ENCODE measurements at regions not wholly inside any gene's neighbourhood (a gene's known extent, or its start where the extent isn't known, plus 50 kb on each side); places are given as distances from the start of the nearest gene placed in this dataset.

DNA sequence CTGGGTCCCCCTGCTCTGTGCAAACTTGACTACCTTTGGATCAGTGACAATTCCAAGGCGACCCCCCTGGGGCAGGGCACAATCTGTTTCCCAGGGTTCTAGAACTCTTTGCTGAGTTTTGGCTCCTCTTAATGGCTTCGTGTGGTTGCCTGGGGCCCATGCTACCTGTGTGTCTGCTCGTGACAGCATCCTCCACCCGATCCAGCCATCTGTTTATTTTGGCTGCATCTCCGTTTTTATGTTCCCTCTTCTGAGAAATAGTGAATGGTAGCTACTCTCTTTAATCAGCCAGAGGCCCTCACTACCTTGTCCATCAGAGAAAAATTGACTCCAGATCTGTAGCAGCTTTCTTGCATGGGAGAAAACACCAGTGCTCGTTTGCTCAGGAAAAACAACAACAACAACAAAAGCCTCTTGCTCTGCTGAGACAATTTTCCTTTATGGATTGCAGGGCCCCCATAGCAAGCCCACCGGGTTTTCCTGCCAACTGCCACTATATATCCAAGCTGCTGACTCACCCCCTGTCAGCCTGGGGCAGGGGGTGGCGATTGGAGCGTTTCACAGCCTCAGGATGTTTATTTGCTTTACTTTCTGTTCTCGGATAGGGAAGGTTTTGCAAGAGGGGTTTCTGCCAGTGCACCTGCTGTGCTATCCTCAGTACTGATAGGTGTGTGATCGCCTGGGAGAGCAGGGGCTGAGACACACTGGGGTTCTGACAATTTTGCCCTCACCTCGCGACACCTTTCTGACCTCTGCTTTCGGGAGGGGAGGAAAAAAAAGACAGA lies 607.8 kb downstream of the BNC2 start:
- Histone ChIP-seq H3K4me3 (replicated peaks; ENCODE audit: low read depth, low read length) (no peak overlapping the region), H3K36me3 (ENCODE audit: control insufficient read depth, insufficient read depth, low read length) (no peaks in the 10 kb centered on the region), H3K27me3 (replicated peaks; ENCODE audit: control insufficient read depth, insufficient read depth, low read length) (no peaks in the 10 kb centered on the region)
- DNase-seq (ENCODE audit: extremely low read depth, insufficient read length), result no peak
- TF ChIP-seq, protein P1, sequence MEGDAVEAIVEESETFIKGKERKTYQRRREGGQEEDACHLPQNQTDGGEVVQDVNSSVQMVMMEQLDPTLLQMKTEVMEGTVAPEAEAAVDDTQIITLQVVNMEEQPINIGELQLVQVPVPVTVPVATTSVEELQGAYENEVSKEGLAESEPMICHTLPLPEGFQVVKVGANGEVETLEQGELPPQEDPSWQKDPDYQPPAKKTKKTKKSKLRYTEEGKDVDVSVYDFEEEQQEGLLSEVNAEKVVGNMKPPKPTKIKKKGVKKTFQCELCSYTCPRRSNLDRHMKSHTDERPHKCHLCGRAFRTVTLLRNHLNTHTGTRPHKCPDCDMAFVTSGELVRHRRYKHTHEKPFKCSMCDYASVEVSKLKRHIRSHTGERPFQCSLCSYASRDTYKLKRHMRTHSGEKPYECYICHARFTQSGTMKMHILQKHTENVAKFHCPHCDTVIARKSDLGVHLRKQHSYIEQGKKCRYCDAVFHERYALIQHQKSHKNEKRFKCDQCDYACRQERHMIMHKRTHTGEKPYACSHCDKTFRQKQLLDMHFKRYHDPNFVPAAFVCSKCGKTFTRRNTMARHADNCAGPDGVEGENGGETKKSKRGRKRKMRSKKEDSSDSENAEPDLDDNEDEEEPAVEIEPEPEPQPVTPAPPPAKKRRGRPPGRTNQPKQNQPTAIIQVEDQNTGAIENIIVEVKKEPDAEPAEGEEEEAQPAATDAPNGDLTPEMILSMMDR (IDR thresholded peaks at IDR 0.05; ENCODE audit: insufficient read depth, low read length, poor library complexity, severe bottlenecking), result no peak

DNA sequence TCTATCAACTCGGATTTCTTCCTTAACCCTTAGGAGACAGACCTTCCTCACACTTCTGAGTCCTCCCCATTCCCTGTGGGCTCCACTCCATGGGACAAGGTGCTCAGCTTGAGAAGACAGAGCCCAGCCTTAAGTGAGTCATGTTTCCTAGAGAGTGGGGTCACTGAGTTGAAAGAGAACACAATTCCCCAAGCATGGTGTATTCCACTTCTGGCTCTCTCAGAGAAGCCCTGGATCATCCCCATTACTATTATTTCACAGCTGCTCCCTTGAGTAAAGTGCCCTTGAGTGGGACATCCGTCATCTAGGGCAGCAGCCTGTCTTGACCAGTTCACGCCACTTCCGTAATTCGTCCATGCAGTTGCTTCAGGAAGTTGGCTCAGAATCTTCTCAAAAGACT lies 604.8 kb downstream of the BNC2 start:
- no peak overlapping the region for H3K4me3 ChIP-seq (replicated peaks; ENCODE audit: low read depth, low read length)
- no peak for DNase-seq (ENCODE audit: extremely low read depth, insufficient read length)
- TF ChIP-seq, protein P1 (IDR thresholded peaks at IDR 0.05; ENCODE audit: insufficient read depth, low read length, poor library complexity, severe bottlenecking), result no peak
- no peaks in the 10 kb centered on the region for H3K27me3 ChIP-seq (replicated peaks; ENCODE audit: control insufficient read depth, insufficient read depth, low read length)
- H3K36me3 ChIP-seq (ENCODE audit: control insufficient read depth, insufficient read depth, low read length), result no peaks in the 10 kb centered on the region

DNA sequence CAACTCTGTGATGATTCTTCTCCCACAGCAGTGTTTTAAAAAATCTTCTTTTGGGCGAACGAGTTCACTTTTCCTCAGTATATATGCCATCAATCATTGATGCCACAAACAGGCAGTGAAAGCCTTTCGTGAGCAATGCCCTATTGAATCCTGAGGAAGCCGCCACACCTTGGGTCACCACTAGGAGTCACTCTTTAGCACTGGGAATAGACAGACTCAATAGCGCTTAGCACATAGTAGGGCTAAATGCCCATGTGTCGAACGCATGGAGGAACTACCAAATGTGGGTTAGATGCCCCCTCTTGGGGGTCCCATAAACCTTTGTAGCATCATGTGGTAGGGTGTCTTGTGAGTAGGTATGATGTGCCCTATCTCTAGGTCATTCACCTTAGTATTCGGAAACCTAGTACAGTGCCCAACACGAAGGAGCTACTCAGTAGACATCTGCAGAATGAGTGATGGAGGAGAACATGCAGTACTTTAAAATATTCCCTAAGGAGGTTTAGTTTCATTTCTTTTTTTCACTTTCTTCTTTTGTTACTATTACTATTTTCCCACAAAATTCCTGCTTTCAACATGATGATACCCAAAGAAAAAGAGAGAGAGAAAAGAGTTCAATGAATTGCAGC lies 603.7 kb downstream of the BNC2 start:
- DNase-seq (ENCODE audit: extremely low read depth, insufficient read length), result no peak
- H3K4me3 ChIP-seq (replicated peaks; ENCODE audit: low read depth, low read length), result no peak overlapping the region

DNA sequence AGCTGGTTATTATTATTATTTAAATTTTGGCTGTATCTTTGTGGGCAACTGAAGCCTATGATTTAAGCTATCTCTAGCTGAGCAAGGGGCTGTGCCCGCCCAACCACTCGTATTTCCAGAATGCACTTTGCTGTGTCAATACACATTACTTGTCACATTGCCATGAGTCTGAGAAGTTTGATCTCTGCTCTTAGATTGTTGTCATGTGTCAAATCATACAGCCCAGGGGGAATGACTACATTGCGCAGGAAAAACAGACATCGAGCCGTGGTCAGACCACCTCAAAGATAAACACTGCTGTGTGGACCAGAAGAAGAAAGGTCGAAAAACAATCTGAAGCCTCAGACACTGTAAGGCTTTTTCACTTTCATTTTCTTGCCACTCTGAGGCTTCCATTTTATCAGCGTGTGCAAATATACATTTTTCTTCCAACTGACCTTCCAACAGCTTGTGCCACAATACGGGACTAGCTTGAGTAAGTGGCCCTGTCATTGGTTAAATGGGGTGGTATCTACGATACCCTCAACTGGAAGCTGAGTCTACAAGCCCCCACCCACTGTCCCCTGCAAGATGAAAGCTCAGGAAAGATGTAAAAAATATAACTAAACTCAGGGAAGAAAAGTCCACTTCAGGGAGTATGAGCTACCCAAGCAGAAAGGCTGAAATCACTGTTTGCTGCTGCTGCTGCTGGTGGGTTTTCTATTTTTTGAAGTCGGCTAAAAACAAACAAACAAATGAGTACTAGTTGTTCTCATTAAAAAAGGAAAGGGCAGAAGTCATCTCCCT lies 603.0 kb downstream of the BNC2 start:
- TF ChIP-seq, protein P1 (IDR thresholded peaks at IDR 0.05; ENCODE audit: insufficient read depth, low read length, poor library complexity, severe bottlenecking), result no peak
- Histone ChIP-seq H3K27me3 (replicated peaks; ENCODE audit: control insufficient read depth, insufficient read depth, low read length) (no peaks in the 10 kb centered on the region), H3K4me3 (replicated peaks; ENCODE audit: low read depth, low read length) (no peak overlapping the region), H3K36me3 (ENCODE audit: control insufficient read depth, insufficient read depth, low read length) (no peaks in the 10 kb centered on the region)
- DNase-seq (ENCODE audit: extremely low read depth, insufficient read length), result no peak

More for the DNA sequence above, 603.7 kb downstream of the BNC2 start:
- Histone ChIP-seq H3K27me3 (replicated peaks; ENCODE audit: control insufficient read depth, insufficient read depth, low read length) (no peaks in the 10 kb centered on the region), H3K36me3 (ENCODE audit: control insufficient read depth, insufficient read depth, low read length) (no peaks in the 10 kb centered on the region)
- TF ChIP-seq, protein P1 (IDR thresholded peaks at IDR 0.05; ENCODE audit: insufficient read depth, low read length, poor library complexity, severe bottlenecking), result peak; percentile 57

DNA sequence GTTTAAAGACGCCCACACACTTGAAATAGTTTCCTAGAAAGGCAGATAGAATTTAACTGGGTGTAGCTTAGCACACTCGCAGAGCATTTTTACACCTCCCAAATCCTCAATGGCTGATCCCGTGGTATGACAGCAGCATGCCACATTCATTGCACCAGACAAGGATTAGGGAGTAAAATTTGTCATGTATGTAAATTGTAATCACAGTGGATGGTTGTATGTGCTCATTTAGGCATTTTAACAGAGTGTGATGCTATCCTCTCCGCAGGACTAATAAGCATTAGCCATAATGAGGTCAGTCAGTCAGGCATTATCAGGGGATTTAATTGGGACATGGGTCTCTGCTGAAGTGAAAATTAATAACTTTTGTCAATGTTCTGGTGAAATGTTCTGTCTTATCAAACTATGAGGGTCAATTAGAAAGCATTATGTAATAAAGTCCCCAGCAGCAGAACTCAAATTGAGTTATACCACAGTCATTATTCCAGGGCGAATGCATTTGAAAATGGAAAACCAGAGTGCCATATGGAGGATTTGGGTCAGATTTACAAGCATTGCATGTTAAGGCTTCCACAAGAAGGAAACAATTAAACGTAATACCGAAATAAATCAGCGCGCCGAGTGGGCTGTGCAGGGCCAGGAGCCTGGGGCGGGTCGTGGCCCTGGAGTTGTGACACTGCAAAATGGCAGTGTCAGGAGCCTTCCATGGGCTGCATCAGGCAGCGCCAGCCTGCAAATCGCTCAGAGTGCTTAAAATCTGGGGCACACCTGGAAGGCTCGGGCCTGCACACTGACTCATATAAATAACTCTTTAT lies 602.2 kb downstream of the BNC2 start:
- Histone ChIP-seq H3K4me3 (replicated peaks; ENCODE audit: low read depth, low read length) (no peak overlapping the region), H3K36me3 (ENCODE audit: control insufficient read depth, insufficient read depth, low read length) (no peaks in the 10 kb centered on the region), H3K27me3 (replicated peaks; ENCODE audit: control insufficient read depth, insufficient read depth, low read length) (no peaks in the 10 kb centered on the region)
- TF ChIP-seq, protein P1 (IDR thresholded peaks at IDR 0.05; ENCODE audit: insufficient read depth, low read length, poor library complexity, severe bottlenecking), result no peak
- no peak for DNase-seq (ENCODE audit: extremely low read depth, insufficient read length)
